Fibroblast of lung (primary cell): ENCODE measurements at regions not wholly inside any gene's neighbourhood (a gene's known extent, or its start where the extent isn't known, plus 50 kb on each side); places are given as distances from the start of the nearest gene placed in this dataset.

Experiments used
- DNase-seq, 2 donors: peaks; one replicate each; pipeline versions ENCODE4 v3.0.0 to v3.0.0-alpha.2; 2010; ENCODE audit warnings: low read depth in 2 of 2
- H2AFZ ChIP-seq: 2 replicates; pipeline ENCODE4 v1.5.1; 2012; ENCODE audit warnings: low read length, control low read depth, inconsistent platforms
- H3K27ac ChIP-seq: 2 replicates; pipeline ENCODE4 v1.5.1; 2011; ENCODE audit warnings: low read length, control low read depth; ENCODE audit not compliant: insufficient read depth
- H3K27me3 ChIP-seq: 2 replicates; pipeline ENCODE4 v1.5.1; 2011; ENCODE audit warnings: mild to moderate bottlenecking, low read length; ENCODE audit not compliant: control insufficient read depth, insufficient read depth
- H3K36me3 ChIP-seq: 2 replicates; pipeline ENCODE4 v1.5.1; 2011; ENCODE audit warnings: low read length; ENCODE audit not compliant: control insufficient read depth, insufficient read depth
- H3K4me1 ChIP-seq: 2 replicates; pipeline ENCODE4 v1.5.1; 2011; ENCODE audit warnings: low read length; ENCODE audit not compliant: control insufficient read depth, insufficient read depth; ENCODE audit errors: extremely low read depth
- H3K4me2 ChIP-seq: 2 replicates; pipeline ENCODE4 v1.5.1; 2011; ENCODE audit warnings: low read length, control low read depth; ENCODE audit not compliant: insufficient read depth; ENCODE audit errors: extremely low read depth
- H3K4me3 ChIP-seq, 4 experiments: fragments of 200-600 bp in 1 of 4; sonication (generic) in 1 of 4; replicated peaks in 1 of 4; 2 replicates each; pipeline ENCODE4 v1.5.1; 2011 to 2016; ENCODE audit warnings: low read length in 4 of 4, low read depth in 3 of 4, mild to moderate bottlenecking in 3 of 4, control low read depth in 2 of 4, inconsistent platforms in 1 of 4, mixed read lengths in 1 of 4; ENCODE audit not compliant: insufficient read depth in 1 of 4; ENCODE audit errors: control extremely low read depth in 1 of 4
- H3K79me2 ChIP-seq: 2 replicates; pipeline ENCODE4 v1.5.1; 2012; ENCODE audit warnings: mild to moderate bottlenecking, low read length, inconsistent platforms; ENCODE audit not compliant: control insufficient read depth, insufficient read depth
- H3K9ac ChIP-seq: 2 replicates; pipeline ENCODE4 v1.5.1; 2011; ENCODE audit warnings: mild to moderate bottlenecking, low read length, control low read depth; ENCODE audit not compliant: insufficient read depth
- H3K9me3 ChIP-seq: 2 replicates; pipeline ENCODE4 v1.5.1; 2012; ENCODE audit warnings: low read depth, low read length; ENCODE audit not compliant: control insufficient read depth, insufficient read depth
- H4K20me1 ChIP-seq: 2 replicates; pipeline ENCODE4 v1.5.1; 2011; ENCODE audit warnings: low read length; ENCODE audit not compliant: control insufficient read depth, insufficient read depth; ENCODE audit errors: extremely low read depth
- EZH2 ChIP-seq: IDR thresholded peaks from 2 replicates; pipeline ENCODE4 v1.5.1; 2012; ENCODE audit warnings: low read length, control low read depth, mild to moderate bottlenecking; ENCODE audit errors: missing control alignments
- TF ChIP-seq, protein P1 (sequence below), 2 donors: IDR thresholded peaks in 1 of 2; conservative IDR thresholded peaks in 1 of 2; 1 replicate in 1 of 2; 2 replicates in 1 of 2; pipeline ENCODE4 v1.5.1; 2011 to 2012; ENCODE audit warnings: low read length in 2 of 2, control low read depth in 1 of 2, inconsistent platforms in 1 of 2, low read depth in 1 of 2, mild to moderate bottlenecking in 1 of 2

DNA sequence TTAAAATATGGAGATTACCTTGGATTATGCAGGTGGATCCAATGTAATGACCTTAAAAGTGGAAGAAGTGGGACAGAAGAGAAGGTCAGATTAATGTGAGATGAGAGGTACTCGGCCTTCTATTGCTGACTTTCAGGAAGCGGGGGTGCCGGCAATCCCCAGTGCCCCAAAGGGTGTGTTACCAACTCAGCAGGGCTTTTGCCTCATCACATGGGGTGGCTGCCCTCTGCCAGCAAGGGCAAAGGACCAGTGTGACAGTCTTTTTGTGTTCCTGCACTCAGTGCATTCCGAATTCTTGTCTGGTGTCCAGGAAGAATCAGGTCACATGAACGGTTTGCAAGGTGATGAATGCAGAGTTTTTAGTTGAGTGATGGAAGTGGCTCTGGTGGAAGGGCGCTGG is 624.2 kb downstream of the COL12A1 start:
- Histone ChIP-seq H3K36me3 (no peaks in the 10 kb centered on the region), H4K20me1 (no peaks in the 10 kb centered on the region), H3K79me2 (no peaks in the 10 kb centered on the region), H2AFZ (no peak overlapping the region), H3K27me3 (no peaks in the 10 kb centered on the region), H3K4me1 (peaks cover 2% of the 10 kb centered on the region), H3K27ac (no peak overlapping the region), H3K4me2 (no peak overlapping the region), H3K9me3 (no peaks in the 10 kb centered on the region), H3K4me3 (no peak overlapping the region), H3K9ac (no peak overlapping the region)
- no peak for DNase-seq
- TF ChIP-seq, protein P1, sequence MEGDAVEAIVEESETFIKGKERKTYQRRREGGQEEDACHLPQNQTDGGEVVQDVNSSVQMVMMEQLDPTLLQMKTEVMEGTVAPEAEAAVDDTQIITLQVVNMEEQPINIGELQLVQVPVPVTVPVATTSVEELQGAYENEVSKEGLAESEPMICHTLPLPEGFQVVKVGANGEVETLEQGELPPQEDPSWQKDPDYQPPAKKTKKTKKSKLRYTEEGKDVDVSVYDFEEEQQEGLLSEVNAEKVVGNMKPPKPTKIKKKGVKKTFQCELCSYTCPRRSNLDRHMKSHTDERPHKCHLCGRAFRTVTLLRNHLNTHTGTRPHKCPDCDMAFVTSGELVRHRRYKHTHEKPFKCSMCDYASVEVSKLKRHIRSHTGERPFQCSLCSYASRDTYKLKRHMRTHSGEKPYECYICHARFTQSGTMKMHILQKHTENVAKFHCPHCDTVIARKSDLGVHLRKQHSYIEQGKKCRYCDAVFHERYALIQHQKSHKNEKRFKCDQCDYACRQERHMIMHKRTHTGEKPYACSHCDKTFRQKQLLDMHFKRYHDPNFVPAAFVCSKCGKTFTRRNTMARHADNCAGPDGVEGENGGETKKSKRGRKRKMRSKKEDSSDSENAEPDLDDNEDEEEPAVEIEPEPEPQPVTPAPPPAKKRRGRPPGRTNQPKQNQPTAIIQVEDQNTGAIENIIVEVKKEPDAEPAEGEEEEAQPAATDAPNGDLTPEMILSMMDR (conservative IDR thresholded peaks at IDR 0.05 in 1 of 2, IDR thresholded peaks at IDR 0.05 in 1 of 2; ENCODE audit: low read depth in 1 of 2, low read length in 2 of 2) = no peak
- TF ChIP-seq EZH2 = no peak

DNA sequence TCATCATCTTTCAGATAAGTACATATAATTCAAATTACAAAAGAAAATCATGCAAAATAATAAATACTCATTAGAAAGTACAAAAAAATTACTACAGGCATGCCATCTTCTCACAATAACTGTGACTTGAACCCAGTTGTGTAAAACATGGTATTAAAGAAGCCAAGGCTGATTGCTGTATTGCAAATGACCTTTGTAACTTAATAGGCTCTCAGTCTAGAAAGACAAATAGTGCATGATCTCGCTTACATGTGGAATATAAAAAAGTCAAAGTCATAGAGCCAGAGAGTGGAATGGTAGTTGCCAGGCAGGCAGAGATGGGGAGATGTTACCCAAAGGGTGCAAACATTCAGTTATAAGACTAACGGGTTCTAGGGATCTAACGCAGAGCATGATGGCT is 626.1 kb downstream of the COL12A1 start:
- no peaks in the 10 kb centered on the region for H4K20me1 ChIP-seq
- H3K27ac ChIP-seq = no peak overlapping the region
- H3K4me3 ChIP-seq = no peak overlapping the region
- H3K9ac ChIP-seq = no peak overlapping the region
- H3K79me2 ChIP-seq = no peaks in the 10 kb centered on the region
- no peaks in the 10 kb centered on the region for H3K27me3 ChIP-seq
- H2AFZ ChIP-seq = no peak overlapping the region
- no peak for DNase-seq
- H3K9me3 ChIP-seq = no peaks in the 10 kb centered on the region
- peaks cover 2% of the 10 kb centered on the region for H3K4me1 ChIP-seq
- no peak for TF ChIP-seq EZH2
- TF ChIP-seq, protein P1 (conservative IDR thresholded peaks at IDR 0.05 in 1 of 2, IDR thresholded peaks at IDR 0.05 in 1 of 2; ENCODE audit: low read depth in 1 of 2, low read length in 2 of 2) = no peak
- H3K36me3 ChIP-seq = no peaks in the 10 kb centered on the region
- no peak overlapping the region for H3K4me2 ChIP-seq

DNA sequence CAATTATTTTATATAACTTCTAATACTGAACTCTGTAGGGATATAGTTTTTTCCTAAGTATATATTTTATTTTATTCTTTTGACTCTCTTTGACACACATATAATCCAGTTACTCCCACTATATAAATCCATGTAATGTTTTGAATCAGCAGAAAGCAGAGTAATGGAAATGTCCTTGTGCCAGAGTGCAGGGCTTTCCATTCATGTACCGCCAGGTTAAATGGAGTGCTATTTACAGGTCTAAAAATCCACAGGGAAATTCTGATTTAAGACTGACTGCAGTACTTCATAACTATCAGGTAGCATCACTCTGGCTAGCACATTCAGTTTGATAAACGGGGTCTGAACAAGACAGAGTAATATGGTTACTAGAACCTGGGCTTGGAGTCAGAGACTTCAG is 626.8 kb downstream of the COL12A1 start:
- Histone ChIP-seq H3K36me3 (no peaks in the 10 kb centered on the region), H3K4me3 (no peak overlapping the region), H3K79me2 (no peaks in the 10 kb centered on the region), H3K4me2 (no peak overlapping the region), H3K27me3 (no peaks in the 10 kb centered on the region), H2AFZ (no peak overlapping the region), H3K9ac (no peak overlapping the region), H3K27ac (no peak overlapping the region), H3K9me3 (no peaks in the 10 kb centered on the region), H4K20me1 (no peaks in the 10 kb centered on the region), H3K4me1 (peaks cover 2% of the 10 kb centered on the region)
- DNase-seq = peak in 1 of 2 donors; percentile 27
- TF ChIP-seq EZH2 = no peak
- TF ChIP-seq, protein P1 (conservative IDR thresholded peaks at IDR 0.05 in 1 of 2, IDR thresholded peaks at IDR 0.05 in 1 of 2; ENCODE audit: low read depth in 1 of 2, low read length in 2 of 2) = no peak
